Inflammatory macrophage (primary cell): ENCODE measurements at regions not wholly inside any gene's neighbourhood (a gene's known extent, or its start where the extent isn't known, plus 50 kb on each side); places are given as distances from the start of the nearest gene placed in this dataset.
"Not testable (repeated sequence)": the region's sequence is repeated elsewhere in the genome, so short reads cannot be mapped to it uniquely, and the experiment has no call there.

Source experiments
- DNase-seq, 2 donors: peaks; one replicate each; pipeline ENCODE4 v3.0.0-alpha.2; 2020 to 2022

- DNase-seq = not testable (repeated sequence)
Observed at GRCh38 chr1:81245084-81245715, 555.5 kb upstream of the ADGRL2 start.

- not testable (repeated sequence) for DNase-seq
Observed at GRCh38 chr1:81244612-81245011, 556.1 kb upstream of the ADGRL2 start.

GRCh38 chr1:81242103-81242502, 558.6 kb upstream of the ADGRL2 start:
- no peak for DNase-seq

- no peak for DNase-seq
Observed at GRCh38 chr1:81238129-81238528, 562.6 kb upstream of the ADGRL2 start.

- DNase-seq = peak in 1 of 2 donors; percentile 21
Observed at GRCh38 chr1:81237473-81238089, 563.2 kb upstream of the ADGRL2 start.

- no peak for DNase-seq
Observed at GRCh38 chr1:81234237-81234636, 566.5 kb upstream of the ADGRL2 start.

- no peak for DNase-seq
Observed at GRCh38 chr1:81233591-81233990, 567.1 kb upstream of the ADGRL2 start.

- no peak for DNase-seq
Observed at GRCh38 chr1:81232420-81232819, 568.3 kb upstream of the ADGRL2 start.

GRCh38 chr1:81231729-81232038, 569.0 kb upstream of the ADGRL2 start:
- no peak for DNase-seq

GRCh38 chr1:81230983-81231728, 569.6 kb upstream of the ADGRL2 start:
- no peak for DNase-seq

- DNase-seq = no peak
Observed at GRCh38 chr1:81228926-81229325, 571.8 kb upstream of the ADGRL2 start.

- DNase-seq = no peak
Observed at GRCh38 chr1:81226603-81226928, 574.2 kb upstream of the ADGRL2 start.

GRCh38 chr1:81225789-81226602, 574.7 kb upstream of the ADGRL2 start:
- no peak for DNase-seq

- no peak for DNase-seq
Observed at GRCh38 chr1:81224222-81224621, 576.5 kb upstream of the ADGRL2 start.

- DNase-seq = no peak
Observed at GRCh38 chr1:81221564-81221963, 579.2 kb upstream of the ADGRL2 start.

GRCh38 chr1:81220614-81221071, 580.1 kb upstream of the ADGRL2 start:
- DNase-seq = no peak

GRCh38 chr1:81217058-81217457, 583.7 kb upstream of the ADGRL2 start:
- DNase-seq = no peak

GRCh38 chr1:81213279-81213678, 587.5 kb upstream of the ADGRL2 start:
- DNase-seq = peak in 1 of 2 donors; percentile 10

- no peak for DNase-seq
Observed at GRCh38 chr1:81209461-81209860, 591.3 kb upstream of the ADGRL2 start.

- peak; percentile 70 to 73 for DNase-seq
Observed at GRCh38 chr1:81208441-81208840, 592.3 kb upstream of the ADGRL2 start.

- DNase-seq = no peak
Observed at GRCh38 chr1:81205956-81206355, 594.8 kb upstream of the ADGRL2 start.

- DNase-seq = no peak
Observed at GRCh38 chr1:81201779-81202178, 599.0 kb upstream of the ADGRL2 start.

GRCh38 chr1:81197591-81197990, 603.1 kb upstream of the ADGRL2 start:
- no peak for DNase-seq
